CD4-positive, CD25-positive, alpha-beta regulatory T cell (primary cell): ENCODE measurements at regions not wholly inside any gene's neighbourhood (a gene's known extent, or its start where the extent isn't known, plus 50 kb on each side); places are given as distances from the start of the nearest gene placed in this dataset.

Experiments
- ATAC-seq, 2 donors: fragments of 150-1000 bp; cut with Tn5 transposase; one replicate each; pipeline ENCODE4 v1.10.0; 2021; ENCODE audit warnings: low read depth in 2 of 2, moderate number of reproducible peaks in 2 of 2, moderate library complexity in 1 of 2
- DNase-seq, 3 donors: peaks; one replicate each; pipeline versions ENCODE4 v3.0.0 to v3.0.0-alpha.2; 2012 to 2022; ENCODE audit warnings: mixed read lengths in 1 of 3
- H3K27ac ChIP-seq: one replicate; pipeline ENCODE4 v1.7.0; 2013; ENCODE audit warnings: mild to moderate bottlenecking, low read length; ENCODE audit not compliant: insufficient read depth, poor library complexity, severe bottlenecking
- H3K27me3 ChIP-seq: one replicate; pipeline ENCODE4 v1.7.0; 2013; ENCODE audit warnings: low read length; ENCODE audit not compliant: control insufficient read depth, insufficient read depth
- H3K36me3 ChIP-seq: one replicate; pipeline ENCODE4 v1.7.0; 2013; ENCODE audit warnings: mild to moderate bottlenecking, low read length, moderate library complexity; ENCODE audit not compliant: control insufficient read depth, insufficient read depth
- H3K4me1 ChIP-seq: 2 replicates; pipeline ENCODE4 v1.7.0; 2013; ENCODE audit warnings: mild to moderate bottlenecking, low read length; ENCODE audit not compliant: insufficient read depth, control insufficient read depth, poor library complexity, severe bottlenecking
- H3K4me3 ChIP-seq: one replicate; pipeline ENCODE4 v1.7.0; 2013; ENCODE audit warnings: low read depth, mild to moderate bottlenecking, low read length, moderate library complexity
- H3K9me3 ChIP-seq, 2 experiments: 1 replicate in 1 of 2; 2 replicates in 1 of 2; pipeline ENCODE4 v1.7.0; 2013; ENCODE audit warnings: low read length in 2 of 2, mild to moderate bottlenecking in 1 of 2, moderate library complexity in 1 of 2; ENCODE audit not compliant: control insufficient read depth in 2 of 2
- H3K27ac Mint-ChIP-seq, 3 donors: one replicate each; pipeline ENCODE4 v1.8.0; 2020 to 2022; ENCODE audit warnings: mild to moderate bottlenecking in 3 of 3, mixed read lengths in 3 of 3, moderate library complexity in 2 of 3
- H3K27me3 Mint-ChIP-seq: one replicate; pipeline ENCODE4 v1.8.0; 2022; ENCODE audit warnings: mild to moderate bottlenecking, mixed read lengths
- H3K36me3 Mint-ChIP-seq: one replicate; pipeline ENCODE4 v1.8.0; 2020; ENCODE audit warnings: mixed read lengths
- H3K4me1 Mint-ChIP-seq, 4 donors: one replicate each; pipeline ENCODE4 v1.8.0; 2020 to 2022; ENCODE audit warnings: mixed read lengths in 4 of 4, mild to moderate bottlenecking in 1 of 4
- H3K4me3 Mint-ChIP-seq, 4 donors: one replicate each; pipeline ENCODE4 v1.8.0; 2020 to 2022; ENCODE audit warnings: mild to moderate bottlenecking in 4 of 4, mixed read lengths in 4 of 4, moderate library complexity in 3 of 4
- H3K9me3 Mint-ChIP-seq, 7 donors: one replicate each; pipeline ENCODE4 v1.8.0; 2020 to 2022; ENCODE audit warnings: mixed read lengths in 7 of 7, mild to moderate bottlenecking in 3 of 7, moderate library complexity in 2 of 7

DNA sequence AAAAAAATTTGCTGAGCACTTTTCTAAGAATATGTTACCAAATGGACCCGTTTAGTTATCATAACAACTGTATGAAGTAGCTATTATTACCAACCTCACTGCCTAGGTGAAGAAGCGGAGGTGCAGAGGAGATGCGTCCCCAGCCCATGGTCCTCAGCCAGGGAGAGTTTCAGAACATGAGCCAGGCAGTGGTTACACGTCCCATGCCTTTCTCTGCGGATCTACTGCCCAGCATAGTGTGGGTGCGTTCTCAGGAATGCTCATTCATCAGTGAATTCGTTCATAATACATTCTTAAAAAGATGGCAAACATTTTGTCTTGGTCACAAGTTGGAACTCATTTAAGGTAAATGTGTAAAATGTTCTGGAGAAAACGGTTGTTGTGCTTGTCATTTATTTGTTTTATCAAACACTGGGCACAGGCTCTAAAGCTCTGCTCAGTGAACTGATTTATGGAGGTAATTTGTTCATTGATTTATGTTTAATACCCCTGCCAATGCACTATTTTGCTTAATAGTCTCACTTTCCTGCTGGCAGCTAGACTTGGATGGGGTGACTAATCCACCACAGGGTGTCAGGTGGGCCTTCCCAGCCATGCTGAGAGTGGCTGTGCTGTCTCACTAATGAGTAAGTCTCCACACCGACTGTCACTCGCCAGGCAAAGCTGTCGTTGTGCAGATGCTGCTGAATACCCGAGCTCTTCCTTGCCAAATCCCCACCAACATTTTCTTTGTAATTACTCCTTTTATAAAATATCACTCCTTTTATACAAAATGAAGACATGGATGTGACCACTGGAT lies 248.8 kb downstream of the TENT4A start:
- no peak overlapping the region for H3K4me3 ChIP-seq
- DNase-seq (no peak), ATAC-seq (no peak)
- H3K9me3 Mint-ChIP-seq: peaks cover 0 to 8% (median 5%) of the 10 kb centered on the region in 7 donors
- no peak overlapping the region for H3K4me3 Mint-ChIP-seq
- no peak overlapping the region for H3K27ac ChIP-seq
- H3K36me3 Mint-ChIP-seq: no peaks in the 10 kb centered on the region
- no peaks in the 10 kb centered on the region for H3K4me1 Mint-ChIP-seq
- peaks cover 4% of the 10 kb centered on the region for H3K27me3 Mint-ChIP-seq
- no peaks in the 10 kb centered on the region for H3K36me3 ChIP-seq
- H3K9me3 ChIP-seq: no peaks in the 10 kb centered on the region
- no peak overlapping the region for H3K27ac Mint-ChIP-seq
- H3K27me3 ChIP-seq: no peaks in the 10 kb centered on the region
- no peaks in the 10 kb centered on the region for H3K4me1 ChIP-seq

- ATAC-seq (no peak), DNase-seq (no peak)
- H3K27ac ChIP-seq: no peak overlapping the region
- Mint-ChIP-seq H3K27ac (no peak overlapping the region), H3K9me3 (no peaks in the 10 kb centered on the region), H3K4me1 (no peaks in the 10 kb centered on the region), H3K27me3 (no peaks in the 10 kb centered on the region), H3K36me3 (no peaks in the 10 kb centered on the region), H3K4me3 (no peak overlapping the region)
- H3K4me3 ChIP-seq: no peak overlapping the region
- no peaks in the 10 kb centered on the region for H3K36me3 ChIP-seq
- no peaks in the 10 kb centered on the region for H3K27me3 ChIP-seq
- no peaks in the 10 kb centered on the region for H3K9me3 ChIP-seq
- H3K4me1 ChIP-seq: no peaks in the 10 kb centered on the region
Measured at GRCh38 chr5:6976971-6977370, 263.7 kb downstream of the TENT4A start.

GRCh38 chr5:6979061-6979460 lies 265.8 kb downstream of the TENT4A start:
- DNase-seq (no peak), ATAC-seq (no peak)
- Mint-ChIP-seq H3K4me1 (no peaks in the 10 kb centered on the region), H3K27ac (no peak overlapping the region), H3K27me3 (peaks cover 4% of the 10 kb centered on the region), H3K4me3 (no peak overlapping the region), H3K9me3 (peaks cover 0 to 1% (median 0%) of the 10 kb centered on the region in 7 donors), H3K36me3 (no peaks in the 10 kb centered on the region)
- no peaks in the 10 kb centered on the region for H3K9me3 ChIP-seq
- no peak overlapping the region for H3K4me3 ChIP-seq
- no peak overlapping the region for H3K27ac ChIP-seq
- H3K27me3 ChIP-seq: no peaks in the 10 kb centered on the region
- no peaks in the 10 kb centered on the region for H3K36me3 ChIP-seq
- H3K4me1 ChIP-seq: no peaks in the 10 kb centered on the region

- Histone ChIP-seq H3K9me3 (no peaks in the 10 kb centered on the region), H3K27me3 (no peaks in the 10 kb centered on the region), H3K36me3 (no peaks in the 10 kb centered on the region), H3K4me1 (no peaks in the 10 kb centered on the region), H3K27ac (no peak overlapping the region), H3K4me3 (no peak overlapping the region)
- Mint-ChIP-seq H3K36me3 (no peaks in the 10 kb centered on the region), H3K4me3 (no peak overlapping the region), H3K9me3 (peaks cover 0 to 2% (median 0%) of the 10 kb centered on the region in 7 donors), H3K4me1 (no peaks in the 10 kb centered on the region), H3K27ac (no peak overlapping the region), H3K27me3 (peaks cover 12% of the 10 kb centered on the region)
- no peak for DNase-seq
- ATAC-seq: no peak
Measured at GRCh38 chr5:6989230-6989629, 276.0 kb downstream of the TENT4A start.

DNA sequence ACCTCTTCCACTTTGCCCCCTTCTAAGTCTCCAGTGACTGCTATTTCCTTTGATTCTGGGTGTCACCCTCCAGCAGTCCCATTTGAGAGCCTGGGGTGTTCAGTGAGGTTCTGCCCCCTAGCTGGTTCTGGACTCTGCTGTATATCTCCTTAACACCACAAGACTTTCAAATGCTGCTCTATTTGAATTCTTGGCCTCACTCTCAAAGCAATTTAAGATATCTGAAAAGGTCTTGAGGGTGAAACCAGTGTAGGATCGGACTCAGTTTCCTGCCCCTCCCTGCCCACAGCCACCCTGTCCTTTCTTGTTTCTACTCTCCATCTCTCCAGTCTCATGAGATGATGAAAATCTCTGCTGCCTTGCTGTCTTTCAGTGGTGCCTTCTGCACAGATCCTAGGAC lies 280.9 kb downstream of the TENT4A start:
- no peaks in the 10 kb centered on the region for H3K4me1 ChIP-seq
- Mint-ChIP-seq H3K27ac (no peak overlapping the region), H3K4me1 (no peaks in the 10 kb centered on the region), H3K9me3 (peaks cover 0 to 15% (median 2%) of the 10 kb centered on the region in 7 donors), H3K36me3 (no peaks in the 10 kb centered on the region), H3K27me3 (peaks cover 6% of the 10 kb centered on the region), H3K4me3 (no peak overlapping the region)
- H3K27me3 ChIP-seq: no peaks in the 10 kb centered on the region
- no peak for DNase-seq
- H3K4me3 ChIP-seq: no peak overlapping the region
- no peaks in the 10 kb centered on the region for H3K36me3 ChIP-seq
- no peak for ATAC-seq
- H3K9me3 ChIP-seq: no peaks in the 10 kb centered on the region
- no peak overlapping the region for H3K27ac ChIP-seq

- Mint-ChIP-seq H3K27me3 (no peaks in the 10 kb centered on the region), H3K9me3 (peaks cover 0 to 15% (median 5%) of the 10 kb centered on the region in 7 donors), H3K36me3 (no peaks in the 10 kb centered on the region), H3K4me3 (no peak overlapping the region), H3K4me1 (no peaks in the 10 kb centered on the region), H3K27ac (no peak overlapping the region)
- H3K36me3 ChIP-seq: no peaks in the 10 kb centered on the region
- H3K27me3 ChIP-seq: no peaks in the 10 kb centered on the region
- H3K9me3 ChIP-seq: no peaks in the 10 kb centered on the region
- no peak overlapping the region for H3K27ac ChIP-seq
- ATAC-seq (no peak), DNase-seq (no peak)
- H3K4me1 ChIP-seq: no peaks in the 10 kb centered on the region
- no peak overlapping the region for H3K4me3 ChIP-seq
Measured at GRCh38 chr5:6995115-6995514, 281.9 kb downstream of the TENT4A start.

DNA sequence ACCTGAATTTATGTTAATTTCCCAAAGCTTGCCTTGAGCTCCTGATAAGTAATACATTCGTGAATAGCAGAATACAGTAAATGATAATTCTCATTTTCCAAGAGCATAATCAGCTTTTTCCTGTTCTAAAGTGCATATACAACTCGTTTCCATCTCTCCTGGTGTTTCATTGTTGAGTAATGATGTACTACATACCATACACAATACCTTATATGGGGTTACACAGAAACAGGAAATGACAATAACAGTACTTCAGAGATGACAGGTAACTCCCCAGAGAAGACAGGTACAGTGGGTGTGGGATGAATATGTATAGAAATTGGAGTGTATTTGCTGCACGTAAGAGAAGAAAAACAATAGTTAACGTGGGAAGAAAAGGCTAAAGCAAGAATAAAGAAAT lies 287.1 kb downstream of the TENT4A start:
- DNase-seq (no peak), ATAC-seq (no peak)
- Mint-ChIP-seq H3K4me3 (no peak overlapping the region), H3K27ac (no peak overlapping the region), H3K9me3 (peaks cover 0 to 11% (median 8%) of the 10 kb centered on the region in 7 donors), H3K36me3 (no peaks in the 10 kb centered on the region), H3K4me1 (no peaks in the 10 kb centered on the region), H3K27me3 (no peaks in the 10 kb centered on the region)
- Histone ChIP-seq H3K9me3 (no peaks in the 10 kb centered on the region), H3K36me3 (no peaks in the 10 kb centered on the region), H3K4me3 (no peak overlapping the region), H3K27ac (no peak overlapping the region), H3K27me3 (no peaks in the 10 kb centered on the region), H3K4me1 (no peaks in the 10 kb centered on the region)

- Histone ChIP-seq H3K4me1 (no peaks in the 10 kb centered on the region), H3K4me3 (no peak overlapping the region), H3K27ac (no peak overlapping the region), H3K27me3 (no peaks in the 10 kb centered on the region), H3K36me3 (no peaks in the 10 kb centered on the region), H3K9me3 (no peaks in the 10 kb centered on the region)
- Mint-ChIP-seq H3K4me1 (no peaks in the 10 kb centered on the region), H3K4me3 (no peak overlapping the region), H3K27ac (no peak overlapping the region), H3K36me3 (no peaks in the 10 kb centered on the region), H3K27me3 (no peaks in the 10 kb centered on the region), H3K9me3 (peaks cover 0 to 5% (median 2%) of the 10 kb centered on the region in 7 donors)
- no peak for DNase-seq
- ATAC-seq: no peak
Measured at GRCh38 chr5:7010591-7010990, 297.4 kb downstream of the TENT4A start.
